Head of caudate nucleus (tissue), 42 donors: ENCODE measurements at regions not wholly inside any gene's neighbourhood (a gene's known extent, or its start where the extent isn't known, plus 50 kb on each side); places are given as distances from the start of the nearest gene placed in this dataset.
A peak's percentile ranks its signal among the peaks of the same experiment; 100 is the strongest.
"Not testable (repeated sequence)": the region's sequence is repeated elsewhere in the genome, so short reads cannot be mapped to it uniquely, and the experiment has no call there.

Source experiments
- DNase-seq, 42 donors: peaks; one replicate each; pipeline versions ENCODE4 v3.0.0 to v3.0.0-alpha.2; 2020 to 2021; ENCODE audit warnings: mixed read lengths in 7 of 42
- intact Hi-C: fragments of 100-400 bp; cut with DNase I; formaldehyde crosslinking; loops from one replicate; pipeline ENCODE4 v1.15.0; 2022

DNA sequence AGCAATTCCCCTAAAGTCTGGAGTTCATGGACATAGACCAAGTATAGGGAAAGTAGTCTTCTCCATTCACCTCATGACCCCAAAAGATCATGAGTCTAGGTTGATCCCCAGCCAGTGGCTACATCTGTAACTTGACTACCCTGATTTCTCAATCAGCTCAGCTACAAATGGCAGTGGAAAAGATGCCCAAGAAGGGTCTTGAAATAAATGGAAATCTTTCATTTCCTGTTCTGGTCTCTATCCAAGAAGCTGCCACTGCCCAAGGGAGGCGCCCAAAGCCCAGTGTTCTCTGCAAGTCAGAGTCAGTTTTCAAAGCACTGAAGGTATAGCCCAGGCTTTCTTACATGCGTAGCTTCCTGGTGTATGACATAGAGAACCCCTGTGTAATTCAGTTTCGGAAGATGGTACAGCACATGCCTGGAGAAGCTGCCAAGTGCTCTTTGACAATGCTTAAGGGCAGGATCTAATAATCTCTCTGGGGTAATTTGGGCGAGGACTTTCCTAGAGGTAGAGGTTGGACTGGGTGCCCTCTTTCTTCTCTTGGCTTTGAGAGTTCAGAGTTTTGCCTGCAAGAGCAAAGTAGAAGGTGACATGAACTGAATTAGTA lies 101.1 kb downstream of the ADAMTS15 start:
- no peak for DNase-seq
- intact Hi-C loops = no loop called here

- intact Hi-C loops = no loop called here
- DNase-seq = no peak
These were observed 101.7 kb downstream of the ADAMTS15 start for GRCh38 chr11:130550150-130550549.

GRCh38 chr11:130550984-130551383 lies 102.5 kb downstream of the ADAMTS15 start:
- no peak for DNase-seq
- intact Hi-C loops = no loop called here

- intact Hi-C loops = no loop called here
- DNase-seq = no peak
These were observed 102.9 kb downstream of the ADAMTS15 start for GRCh38 chr11:130551388-130551787.

GRCh38 chr11:130553306-130553705 lies 104.9 kb downstream of the ADAMTS15 start:
- no peak for DNase-seq

GRCh38 chr11:130554241-130555055 lies 106.0 kb downstream of the ADAMTS15 start:
- no peak for DNase-seq
- intact Hi-C loops = no loop called here

More at GRCh38 chr11:130553306-130553705, 104.9 kb downstream of the ADAMTS15 start:
- intact Hi-C loops = no loop called here

- intact Hi-C loops = no loop called here
- no peak for DNase-seq
These were observed 106.9 kb downstream of the ADAMTS15 start for GRCh38 chr11:130555251-130555841.

DNA sequence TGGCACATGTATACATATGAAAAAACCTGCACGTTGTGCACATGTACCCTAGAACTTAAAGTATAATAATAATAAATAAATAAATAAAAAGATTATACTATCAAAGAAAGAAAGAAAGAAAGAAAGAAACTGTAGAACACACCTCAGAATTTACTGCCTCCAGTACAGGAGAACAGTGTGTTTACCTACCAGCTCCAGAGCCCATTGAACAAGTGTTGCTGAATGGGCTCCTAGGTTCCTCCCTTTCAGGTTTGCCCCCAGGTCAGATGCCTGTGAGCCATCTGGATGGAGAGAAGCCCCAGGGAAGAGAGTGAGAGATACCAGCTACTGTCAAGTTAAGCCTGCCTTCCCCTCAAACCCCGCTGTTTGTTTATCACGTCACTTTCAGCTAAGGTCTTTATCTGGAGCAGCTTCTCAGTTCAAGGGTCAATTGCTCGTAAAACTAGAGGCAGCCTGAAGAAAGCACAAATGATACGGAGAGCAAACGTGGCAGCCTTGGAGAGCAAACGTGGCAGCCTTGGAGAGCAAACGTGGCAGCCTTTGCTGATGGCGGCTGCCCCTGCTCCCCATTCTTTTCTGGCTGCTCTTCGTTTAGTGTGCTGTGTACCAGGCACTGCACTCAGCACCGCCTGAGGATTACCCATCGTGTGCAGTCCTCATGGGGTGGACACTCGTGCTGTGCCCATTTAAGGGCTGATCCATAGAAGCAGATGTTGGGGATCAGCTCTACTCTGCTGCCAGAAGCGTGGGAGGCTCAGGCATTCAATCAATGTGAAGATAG lies 111.7 kb downstream of the ADAMTS15 start:
- intact Hi-C loops = no loop called here
- DNase-seq = no peak

GRCh38 chr11:130560781-130561109 lies 112.3 kb downstream of the ADAMTS15 start:
- intact Hi-C loops = no loop called here

DNA sequence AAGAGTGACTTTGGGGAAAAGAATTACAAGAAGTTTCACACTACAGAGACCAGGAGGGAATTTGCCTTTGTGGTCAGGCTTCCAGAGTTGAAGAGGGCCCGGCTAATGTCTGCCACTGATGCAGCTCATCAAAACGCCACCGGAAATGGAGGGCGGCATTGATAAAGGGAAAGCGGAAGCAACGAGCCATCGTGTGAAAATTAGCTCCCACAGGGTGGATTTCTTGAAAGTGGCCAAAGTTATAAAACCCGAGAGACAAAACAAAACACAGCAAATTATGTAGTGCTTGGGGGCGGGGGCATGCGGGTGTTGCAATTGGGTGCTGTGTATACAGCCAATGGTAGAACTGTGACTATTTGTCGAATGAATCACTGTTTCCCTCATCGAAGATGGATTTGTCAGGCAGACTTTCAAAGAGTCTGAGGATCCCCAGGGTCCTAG lies 113.0 kb downstream of the ADAMTS15 start:
- DNase-seq = no peak
- intact Hi-C loops = no loop called here

More at GRCh38 chr11:130560781-130561109, 112.3 kb downstream of the ADAMTS15 start:
- no peak for DNase-seq

GRCh38 chr11:130562549-130562948 lies 114.1 kb downstream of the ADAMTS15 start:
- no peak for DNase-seq
- intact Hi-C loops = no loop called here

- intact Hi-C loops, DNase-seq: not testable (repeated sequence)
These were observed 117.9 kb downstream of the ADAMTS15 start for GRCh38 chr11:130566360-130566759.

DNA sequence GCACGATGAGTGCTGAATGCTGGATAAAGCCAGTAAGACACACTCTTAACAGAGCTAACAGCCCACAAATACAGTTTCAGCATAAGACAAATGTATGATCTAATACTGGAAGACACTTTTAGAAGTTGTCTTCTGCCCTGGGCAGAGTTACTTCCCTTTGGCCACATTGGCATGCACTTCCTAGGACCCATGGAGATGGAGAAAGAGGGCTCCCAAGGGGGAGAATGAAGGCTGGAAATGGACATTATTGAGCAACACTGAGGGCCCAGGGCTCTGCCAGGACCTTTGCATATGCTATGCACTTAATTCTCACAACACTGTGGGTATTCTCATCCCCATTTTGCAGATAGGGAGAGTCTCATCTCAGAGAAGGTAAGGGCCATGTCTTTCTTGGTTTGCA lies 123.1 kb downstream of the ADAMTS15 start:
- no peak for DNase-seq
- intact Hi-C loops = no loop called here

- no peak for DNase-seq
- intact Hi-C loops = no loop called here
These were observed 123.6 kb downstream of the ADAMTS15 start for GRCh38 chr11:130571947-130572584.

GRCh38 chr11:130573767-130574166 lies 125.3 kb downstream of the ADAMTS15 start:
- intact Hi-C loops = no loop called here

DNA sequence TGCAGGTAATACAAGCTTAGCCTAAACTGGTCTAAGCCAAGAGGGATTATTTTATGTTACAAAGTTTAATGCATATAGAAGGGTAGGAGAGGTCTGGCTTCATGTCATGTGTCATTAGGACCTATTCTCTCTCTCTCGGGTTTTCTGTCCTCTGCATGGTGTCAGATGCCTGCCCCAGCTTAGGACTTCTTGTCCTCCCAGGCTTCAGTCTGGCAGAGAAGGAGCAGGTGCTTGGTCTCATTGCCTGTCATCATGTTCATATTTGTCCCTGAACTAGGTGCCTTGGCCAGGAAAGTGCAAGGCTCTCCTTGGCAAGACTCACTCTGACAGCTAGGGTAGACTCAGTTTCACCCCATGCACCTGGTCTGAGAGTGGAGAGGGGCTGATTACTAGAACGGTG lies 126.3 kb downstream of the ADAMTS15 start:
- intact Hi-C loops = no loop called here
- no peak for DNase-seq

More at GRCh38 chr11:130573767-130574166, 125.3 kb downstream of the ADAMTS15 start:
- DNase-seq = no peak

- intact Hi-C loops = no loop called here
- DNase-seq = no peak
These were observed 127.7 kb downstream of the ADAMTS15 start for GRCh38 chr11:130576146-130576545.

DNA sequence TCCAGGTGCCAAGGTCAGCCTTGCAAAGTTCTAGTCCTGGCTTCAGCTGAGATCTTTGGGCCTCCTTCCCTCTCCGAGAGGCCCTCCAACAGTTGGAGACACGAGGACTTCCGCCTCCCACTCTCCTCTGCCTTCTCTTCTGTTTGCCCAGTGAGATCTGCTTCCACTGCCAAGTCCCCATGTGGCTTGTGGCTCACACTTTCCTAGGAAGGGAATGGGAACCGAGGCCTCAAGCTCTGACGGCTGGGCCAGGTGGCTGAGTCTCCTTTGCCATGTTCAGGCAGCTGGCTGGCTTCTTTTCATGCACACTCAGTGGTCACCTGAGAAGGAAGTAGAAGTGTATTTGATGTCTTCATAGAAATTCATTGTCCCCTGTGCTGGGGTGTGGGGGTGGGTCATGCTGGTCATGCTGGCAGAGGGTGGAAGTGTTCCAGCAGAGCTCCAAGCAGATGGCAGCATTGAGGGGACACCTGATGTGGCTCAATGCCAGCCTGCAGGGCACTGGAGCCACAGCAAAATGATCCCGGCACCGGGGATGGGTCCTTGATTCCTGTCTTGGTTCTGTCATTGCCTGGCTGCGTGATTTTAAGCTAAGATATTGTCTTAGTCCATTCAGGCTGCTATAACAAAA lies 130.4 kb downstream of the ADAMTS15 start:
- no peak for DNase-seq
- intact Hi-C loops = no loop called here

GRCh38 chr11:130580372-130580771 lies 131.9 kb downstream of the ADAMTS15 start:
- DNase-seq = peak; percentile 16 to 92 (median 76)
- intact Hi-C loops = loop anchor here (5.0 kb wide), 1 partner anchor 282 kb away; no protein-coding TSS in a partner anchor
